ENCODE measurements at regions not wholly inside any gene's neighbourhood (a gene's known extent, or its start where the extent isn't known, plus 50 kb on each side); places are given as distances from the start of the nearest gene placed in this dataset.

- TF ChIP-seq, protein P1, sequence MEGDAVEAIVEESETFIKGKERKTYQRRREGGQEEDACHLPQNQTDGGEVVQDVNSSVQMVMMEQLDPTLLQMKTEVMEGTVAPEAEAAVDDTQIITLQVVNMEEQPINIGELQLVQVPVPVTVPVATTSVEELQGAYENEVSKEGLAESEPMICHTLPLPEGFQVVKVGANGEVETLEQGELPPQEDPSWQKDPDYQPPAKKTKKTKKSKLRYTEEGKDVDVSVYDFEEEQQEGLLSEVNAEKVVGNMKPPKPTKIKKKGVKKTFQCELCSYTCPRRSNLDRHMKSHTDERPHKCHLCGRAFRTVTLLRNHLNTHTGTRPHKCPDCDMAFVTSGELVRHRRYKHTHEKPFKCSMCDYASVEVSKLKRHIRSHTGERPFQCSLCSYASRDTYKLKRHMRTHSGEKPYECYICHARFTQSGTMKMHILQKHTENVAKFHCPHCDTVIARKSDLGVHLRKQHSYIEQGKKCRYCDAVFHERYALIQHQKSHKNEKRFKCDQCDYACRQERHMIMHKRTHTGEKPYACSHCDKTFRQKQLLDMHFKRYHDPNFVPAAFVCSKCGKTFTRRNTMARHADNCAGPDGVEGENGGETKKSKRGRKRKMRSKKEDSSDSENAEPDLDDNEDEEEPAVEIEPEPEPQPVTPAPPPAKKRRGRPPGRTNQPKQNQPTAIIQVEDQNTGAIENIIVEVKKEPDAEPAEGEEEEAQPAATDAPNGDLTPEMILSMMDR (IDR thresholded peaks at IDR 0.05): no peak
- no peak for TF ChIP-seq POLR2A (IDR thresholded peaks at IDR 0.05)
Observed at GRCh38 chr1:214213136-214213535, 67.8 kb upstream of the SMYD2 start.

All from body of pancreas (tissue), 4 donors.